Cardiac fibroblast (primary cell): ENCODE measurements at regions not wholly inside any gene's neighbourhood (a gene's known extent, or its start where the extent isn't known, plus 50 kb on each side); places are given as distances from the start of the nearest gene placed in this dataset.

Experiments used
- DNase-seq, 2 donors: peaks; one replicate each; pipeline versions ENCODE4 v3.0.0 to v3.0.0-alpha.2; 2010; ENCODE audit warnings: low read depth in 2 of 2
- H3K4me3 ChIP-seq, 2 donors: replicated peaks in 1 of 2; 1 replicate in 1 of 2; 2 replicates in 1 of 2; pipeline ENCODE4 v1.5.1; 2011; ENCODE audit warnings: low read depth in 2 of 2, low read length in 2 of 2, mild to moderate bottlenecking in 2 of 2, moderate library complexity in 1 of 2
- CTCF ChIP-seq: IDR thresholded peaks from one replicate; pipeline ENCODE4 v1.5.1; 2011; ENCODE audit warnings: low read depth, mild to moderate bottlenecking, low read length, inconsistent platforms

GRCh38 chr1:66445492-66446181, 88.3 kb upstream of the SGIP1 start:
- no peak overlapping the region for H3K4me3 ChIP-seq
- no peak for TF ChIP-seq CTCF
- DNase-seq, result no peak

GRCh38 chr1:66446261-66447001, 87.5 kb upstream of the SGIP1 start:
- peak; percentile 76 for TF ChIP-seq CTCF
- peak; percentile 83 to 89 for DNase-seq
- H3K4me3 ChIP-seq, result no peak overlapping the region

GRCh38 chr1:66450043-66450514, 83.9 kb upstream of the SGIP1 start:
- no peak for TF ChIP-seq CTCF
- DNase-seq, result peak in 1 of 2 donors; percentile 24
- no peak overlapping the region for H3K4me3 ChIP-seq

GRCh38 chr1:66450847-66451246, 83.1 kb upstream of the SGIP1 start:
- TF ChIP-seq CTCF, result no peak
- H3K4me3 ChIP-seq, result no peak overlapping the region

GRCh38 chr1:66452162-66452561, 81.8 kb upstream of the SGIP1 start:
- no peak overlapping the region for H3K4me3 ChIP-seq
- DNase-seq, result no peak
- TF ChIP-seq CTCF, result peak; percentile 32

More at GRCh38 chr1:66450847-66451246, 83.1 kb upstream of the SGIP1 start:
- DNase-seq, result no peak

- no peak for TF ChIP-seq CTCF
- DNase-seq, result no peak
- H3K4me3 ChIP-seq, result no peak overlapping the region
These were observed 81.0 kb upstream of the SGIP1 start for GRCh38 chr1:66452982-66453381.
